Mesendoderm (in vitro differentiated cells): ENCODE measurements at regions not wholly inside any gene's neighbourhood (a gene's known extent, or its start where the extent isn't known, plus 50 kb on each side); places are given as distances from the start of the nearest gene placed in this dataset.

ENCODE experiments used
- DNase-seq: peaks from one replicate; pipeline ENCODE4 v3.0.0; 2013
- H2AK5ac ChIP-seq: 2 replicates; pipeline ENCODE4 v1.6.1; 2013; ENCODE audit warnings: low read length, inconsistent platforms
- H2BK120ac ChIP-seq: 2 replicates; pipeline ENCODE4 v1.6.1; 2013; ENCODE audit warnings: low read depth, mild to moderate bottlenecking, low read length, moderate library complexity, mixed read lengths
- H2BK15ac ChIP-seq: replicated peaks from 2 replicates; pipeline ENCODE4 v1.6.1; 2013; ENCODE audit warnings: low read depth, mild to moderate bottlenecking, moderate library complexity
- H2BK5ac ChIP-seq: 2 replicates; pipeline ENCODE4 v1.6.1; 2013; ENCODE audit warnings: low read length, inconsistent platforms
- H3K18ac ChIP-seq: 2 replicates; pipeline ENCODE4 v1.6.1; 2013; ENCODE audit warnings: mild to moderate bottlenecking, low read length, mixed read lengths
- H3K23ac ChIP-seq: one replicate; pipeline ENCODE4 v1.6.1; 2013; ENCODE audit warnings: low read length
- H3K27ac ChIP-seq: 2 replicates; pipeline ENCODE4 v1.5.1; 2013; ENCODE audit warnings: low read depth, mild to moderate bottlenecking, inconsistent platforms, low read length, moderate library complexity
- H3K27me3 ChIP-seq: 2 replicates; pipeline ENCODE4 v1.6.1; 2013; ENCODE audit warnings: low read length, control low read depth, mild to moderate bottlenecking, inconsistent platforms; ENCODE audit not compliant: insufficient read depth, poor library complexity
- H3K36me3 ChIP-seq: 2 replicates; pipeline ENCODE4 v1.6.1; 2013; ENCODE audit warnings: low read length, inconsistent platforms; ENCODE audit not compliant: control insufficient read depth, insufficient read depth
- H3K4ac ChIP-seq: one replicate; pipeline ENCODE4 v1.6.1; 2013; ENCODE audit warnings: low read depth, mild to moderate bottlenecking, low read length, moderate library complexity
- H3K4me1 ChIP-seq: 2 replicates; pipeline ENCODE4 v1.6.1; 2013; ENCODE audit warnings: low read depth, low read length, inconsistent platforms; ENCODE audit not compliant: control insufficient read depth
- H3K4me2 ChIP-seq: 2 replicates; pipeline ENCODE4 v1.6.1; 2013; ENCODE audit warnings: low read length
- H3K4me3 ChIP-seq: 2 replicates; pipeline ENCODE4 v1.5.1; 2013; ENCODE audit warnings: mild to moderate bottlenecking, low read length
- H3K56ac ChIP-seq: one replicate; pipeline ENCODE4 v1.6.1; 2013; ENCODE audit warnings: low read length
- H3K79me1 ChIP-seq: 2 replicates; pipeline ENCODE4 v1.6.1; 2013; ENCODE audit warnings: low read length, inconsistent platforms
- H3K79me2 ChIP-seq: 2 replicates; pipeline ENCODE4 v1.6.1; 2013; ENCODE audit warnings: mild to moderate bottlenecking, low read length; ENCODE audit not compliant: control insufficient read depth, insufficient read depth
- H3K9ac ChIP-seq: 2 replicates; pipeline ENCODE4 v1.6.1; 2013; ENCODE audit warnings: low read length, inconsistent platforms
- H4K5ac ChIP-seq: one replicate; pipeline ENCODE4 v1.6.1; 2013; ENCODE audit warnings: low read length
- H4K8ac ChIP-seq: one replicate; pipeline ENCODE4 v1.6.1; 2013; ENCODE audit warnings: low read depth, mild to moderate bottlenecking, control low read depth, low read length, moderate library complexity
- WGBS: extraction: QIAGEN DNeasy Blood & Tissue Kit; methylation state at CpG from one replicate; pipeline ENCODE4 v1.1.7; 2013; ENCODE audit warnings: low lambda C conversion rate, missing lambda C conversion rate; ENCODE audit not compliant: insufficient coverage; ENCODE audit errors: extremely low coverage; 5-methylcytosine and 5-hydroxymethylcytosine counted together

DNA sequence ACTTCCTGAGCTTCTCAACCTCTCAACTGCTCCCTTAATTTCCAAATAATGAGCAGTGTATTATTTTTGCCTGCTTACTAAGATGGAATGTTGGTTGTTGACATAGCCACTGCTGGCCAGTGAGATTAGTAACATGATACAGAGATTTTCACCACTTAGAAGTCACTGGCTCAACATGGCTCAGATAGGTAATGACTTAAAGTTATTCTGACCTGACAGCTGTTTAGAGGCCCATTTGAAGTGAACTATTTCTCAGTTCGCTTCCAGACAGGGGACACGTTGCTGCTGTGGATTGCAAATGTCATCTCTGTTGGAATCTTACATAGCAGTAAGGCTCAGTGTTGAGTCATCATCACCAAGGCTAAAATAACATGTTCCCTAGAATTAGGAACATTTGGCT is 490.2 kb downstream of the TLE4 start:
- Histone ChIP-seq H2BK120ac (no peak overlapping the region), H3K4me3 (no peak overlapping the region)

DNA sequence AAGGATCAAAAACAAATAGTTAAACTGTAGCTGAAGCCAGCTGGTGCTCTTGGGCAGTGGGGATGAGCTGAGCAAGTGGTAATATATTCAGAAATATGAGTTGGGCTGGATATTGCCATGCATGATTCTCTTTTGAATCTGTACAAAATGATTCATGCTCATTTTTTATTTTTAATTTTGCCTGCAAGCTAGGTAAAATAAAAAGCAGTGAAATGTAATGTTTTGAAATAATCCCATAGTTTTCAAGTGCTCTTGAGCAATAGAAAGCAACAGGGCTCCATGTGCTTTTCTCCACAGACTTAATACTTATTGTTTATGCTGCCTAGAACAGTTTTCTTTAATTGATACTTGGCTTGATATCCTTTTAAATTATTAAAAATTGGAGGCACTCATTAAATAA is 489.3 kb downstream of the TLE4 start:
- no peaks in the 10 kb centered on the region for H3K36me3 ChIP-seq
- no peak overlapping the region for H3K4ac ChIP-seq
- H4K8ac ChIP-seq: no peak overlapping the region
- DNase-seq: no peak
- no peaks in the 10 kb centered on the region for H3K4me1 ChIP-seq
- H3K18ac ChIP-seq: no peak overlapping the region
- no peak overlapping the region for H2BK5ac ChIP-seq
- no peak overlapping the region for H3K56ac ChIP-seq
- no peak overlapping the region for H4K5ac ChIP-seq
- no peak overlapping the region for H2AK5ac ChIP-seq
- no peak overlapping the region for H3K27ac ChIP-seq
- no peak overlapping the region for H2BK120ac ChIP-seq
- H2BK15ac ChIP-seq: no peak overlapping the region
- H3K9ac ChIP-seq: no peak overlapping the region
- H3K79me1 ChIP-seq: no peaks in the 10 kb centered on the region
- no peak overlapping the region for H3K4me3 ChIP-seq
- H3K23ac ChIP-seq: no peak overlapping the region
- no peak overlapping the region for H3K4me2 ChIP-seq
- H3K79me2 ChIP-seq: no peaks in the 10 kb centered on the region
- H3K27me3 ChIP-seq: no peaks in the 10 kb centered on the region

More for the DNA sequence above, 490.2 kb downstream of the TLE4 start:
- no peak overlapping the region for H4K5ac ChIP-seq
- no peak overlapping the region for H3K23ac ChIP-seq
- H3K27me3 ChIP-seq: no peaks in the 10 kb centered on the region
- no peak overlapping the region for H2AK5ac ChIP-seq
- peak overlapping the region; percentile 27 for H3K27ac ChIP-seq
- H3K9ac ChIP-seq: no peak overlapping the region
- no peak overlapping the region for H3K18ac ChIP-seq
- H4K8ac ChIP-seq: no peak overlapping the region
- H3K36me3 ChIP-seq: no peaks in the 10 kb centered on the region
- no peak overlapping the region for H3K56ac ChIP-seq
- no peaks in the 10 kb centered on the region for H3K79me1 ChIP-seq
- H3K4ac ChIP-seq: no peak overlapping the region
- H3K4me2 ChIP-seq: no peak overlapping the region
- no peak overlapping the region for H2BK5ac ChIP-seq
- H2BK15ac ChIP-seq: peak overlapping the region; percentile 64
- no peaks in the 10 kb centered on the region for H3K4me1 ChIP-seq
- DNase-seq: peak; percentile 89
- H3K79me2 ChIP-seq: no peaks in the 10 kb centered on the region
- no CpG with 5 or more reads among the region's 2 CpGs for WGBS

DNA sequence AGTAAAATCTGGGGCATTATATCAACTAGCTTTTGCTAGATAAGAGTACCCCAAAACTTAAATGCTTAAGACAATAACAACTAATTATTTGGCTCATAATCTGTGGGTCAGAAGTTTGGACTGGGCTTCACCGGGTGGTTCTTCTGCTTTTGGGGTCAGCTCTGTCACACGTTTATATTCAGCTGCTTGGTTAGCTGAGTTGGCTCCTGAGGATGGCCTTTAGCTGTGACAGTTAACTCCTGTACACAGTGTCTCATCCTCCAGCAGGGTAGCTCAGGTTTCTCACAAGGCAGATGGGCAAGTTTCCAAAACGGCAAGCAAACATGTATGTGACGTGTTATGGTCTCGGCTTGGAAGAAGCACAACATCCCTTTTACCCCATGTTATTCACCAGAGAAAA is 488.2 kb downstream of the TLE4 start:
- Histone ChIP-seq H3K27me3 (no peaks in the 10 kb centered on the region), H2BK120ac (no peak overlapping the region), H2BK15ac (no peak overlapping the region), H3K36me3 (no peaks in the 10 kb centered on the region), H2BK5ac (no peak overlapping the region), H4K5ac (no peak overlapping the region), H3K56ac (no peak overlapping the region), H3K4me2 (no peak overlapping the region), H2AK5ac (no peak overlapping the region), H4K8ac (no peak overlapping the region), H3K9ac (no peak overlapping the region), H3K4me3 (no peak overlapping the region), H3K4ac (no peak overlapping the region), H3K23ac (no peak overlapping the region), H3K79me1 (no peaks in the 10 kb centered on the region), H3K27ac (no peak overlapping the region), H3K18ac (no peak overlapping the region), H3K4me1 (no peaks in the 10 kb centered on the region), H3K79me2 (no peaks in the 10 kb centered on the region)
- no CpG with 5 or more reads among the region's 5 CpGs for WGBS
- no peak for DNase-seq

DNA sequence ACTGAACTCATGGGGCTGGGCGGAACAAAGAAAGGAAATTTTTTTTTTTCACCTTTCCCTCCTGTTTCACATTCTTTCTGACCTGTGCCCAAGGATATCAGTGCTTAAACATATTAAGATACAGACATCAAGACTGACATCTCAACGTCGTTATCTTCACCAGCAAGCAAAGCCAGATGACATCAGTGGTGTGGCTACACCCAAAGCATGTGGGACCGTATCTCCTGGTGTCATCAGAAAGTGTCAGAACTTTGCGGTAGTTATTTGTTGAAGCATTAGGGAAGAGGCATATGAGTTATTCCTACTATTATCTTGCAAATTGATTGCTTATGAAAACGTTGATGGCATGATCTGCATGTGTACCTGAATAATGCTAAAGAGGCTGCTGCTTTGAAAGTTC is 487.4 kb downstream of the TLE4 start:
- no peak overlapping the region for H3K4me2 ChIP-seq
- H3K79me2 ChIP-seq: no peaks in the 10 kb centered on the region
- H3K27me3 ChIP-seq: no peaks in the 10 kb centered on the region
- no peaks in the 10 kb centered on the region for H3K79me1 ChIP-seq
- DNase-seq: peak; percentile 74
- H3K4me3 ChIP-seq: no peak overlapping the region
- no peak overlapping the region for H3K18ac ChIP-seq
- no peak overlapping the region for H3K56ac ChIP-seq
- no peak overlapping the region for H4K8ac ChIP-seq
- no peaks in the 10 kb centered on the region for H3K4me1 ChIP-seq
- H2AK5ac ChIP-seq: no peak overlapping the region
- H2BK5ac ChIP-seq: no peak overlapping the region
- H3K23ac ChIP-seq: no peak overlapping the region
- H2BK15ac ChIP-seq: no peak overlapping the region
- H3K36me3 ChIP-seq: no peaks in the 10 kb centered on the region
- no peak overlapping the region for H3K9ac ChIP-seq
- H3K4ac ChIP-seq: no peak overlapping the region
- no CpG with 5 or more reads among the region's 6 CpGs for WGBS
- H2BK120ac ChIP-seq: no peak overlapping the region
- no peak overlapping the region for H3K27ac ChIP-seq
- no peak overlapping the region for H4K5ac ChIP-seq

DNA sequence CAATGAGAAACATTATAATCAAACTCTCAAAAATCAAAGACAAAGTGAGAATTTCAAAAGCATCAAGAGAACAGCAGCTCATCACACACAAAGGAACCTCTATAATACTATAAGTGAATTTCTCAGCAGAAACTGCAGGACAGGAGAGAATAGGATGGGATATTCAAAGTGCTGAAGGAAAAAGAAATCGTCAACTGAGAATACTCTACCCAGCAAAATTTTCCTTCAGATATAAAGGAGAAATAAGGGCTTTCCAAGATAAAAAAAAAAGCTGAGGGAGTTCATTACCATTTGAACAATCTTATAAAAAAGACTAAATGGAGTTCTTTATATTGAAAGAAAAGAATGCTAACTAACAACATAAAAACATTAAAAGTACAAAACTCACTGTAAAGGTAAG is 481.1 kb downstream of the TLE4 start:
- Histone ChIP-seq H4K5ac (no peak overlapping the region), H3K56ac (no peak overlapping the region), H3K79me1 (no peaks in the 10 kb centered on the region), H3K4me3 (no peak overlapping the region), H3K18ac (no peak overlapping the region), H2BK15ac (no peak overlapping the region), H3K36me3 (no peaks in the 10 kb centered on the region), H3K27me3 (no peaks in the 10 kb centered on the region), H3K79me2 (no peaks in the 10 kb centered on the region), H4K8ac (no peak overlapping the region), H3K4me2 (no peak overlapping the region), H3K23ac (no peak overlapping the region), H3K27ac (no peak overlapping the region), H3K4ac (no peak overlapping the region), H3K9ac (no peak overlapping the region), H2BK5ac (no peak overlapping the region), H2BK120ac (no peak overlapping the region), H3K4me1 (no peaks in the 10 kb centered on the region), H2AK5ac (no peak overlapping the region)
- no peak for DNase-seq
- no CpG with 5 or more reads among the region's 1 CpG for WGBS

DNA sequence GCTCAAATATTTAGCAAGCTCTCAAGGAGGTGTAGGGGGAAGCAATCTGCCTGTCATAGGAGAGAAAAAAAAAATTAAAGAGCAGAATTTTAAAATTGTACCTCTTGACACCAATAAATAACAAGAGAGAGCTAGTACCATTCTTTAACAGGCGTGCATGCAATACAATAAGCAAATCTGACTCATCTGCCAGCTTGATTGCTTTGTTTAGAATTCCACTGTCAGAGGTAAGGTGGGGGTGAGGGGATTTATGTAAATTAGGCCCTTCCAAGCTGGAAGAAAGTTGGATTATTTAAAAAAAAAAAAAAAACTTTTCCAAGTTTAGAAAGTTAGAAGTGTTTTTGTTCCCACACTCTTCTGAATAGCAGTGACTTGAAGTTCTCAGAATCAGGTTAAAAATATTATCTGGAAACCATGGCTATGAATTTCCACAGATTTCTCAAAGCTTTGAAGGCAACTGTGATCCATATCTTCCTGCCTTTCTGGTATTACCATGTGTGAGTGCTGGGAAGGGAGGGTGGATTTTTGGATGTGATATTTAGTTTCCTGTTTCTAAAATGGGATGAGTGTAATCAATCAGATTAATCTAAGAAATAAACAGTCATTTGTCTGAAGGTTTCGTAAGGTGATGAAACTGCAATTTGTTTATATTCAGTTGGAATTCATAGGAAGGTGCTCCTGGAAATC is 477.5 kb downstream of the TLE4 start:
- Histone ChIP-seq H4K8ac (no peak overlapping the region), H3K27ac (no peak overlapping the region), H3K36me3 (no peaks in the 10 kb centered on the region), H2BK15ac (no peak overlapping the region), H3K9ac (no peak overlapping the region), H3K4me2 (no peak overlapping the region), H2BK120ac (no peak overlapping the region), H3K79me2 (no peaks in the 10 kb centered on the region), H3K79me1 (no peaks in the 10 kb centered on the region), H3K27me3 (no peaks in the 10 kb centered on the region), H4K5ac (no peak overlapping the region), H3K4ac (no peak overlapping the region), H2BK5ac (no peak overlapping the region), H3K4me3 (no peak overlapping the region), H3K56ac (no peak overlapping the region), H2AK5ac (no peak overlapping the region), H3K18ac (no peak overlapping the region), H3K4me1 (no peaks in the 10 kb centered on the region), H3K23ac (no peak overlapping the region)
- DNase-seq: peak; percentile 65
- no CpG with 5 or more reads among the region's 2 CpGs for WGBS
